ENCODE measurements at regions not wholly inside any gene's neighbourhood (a gene's known extent, or its start where the extent isn't known, plus 50 kb on each side); places are given as distances from the start of the nearest gene placed in this dataset.

DNA sequence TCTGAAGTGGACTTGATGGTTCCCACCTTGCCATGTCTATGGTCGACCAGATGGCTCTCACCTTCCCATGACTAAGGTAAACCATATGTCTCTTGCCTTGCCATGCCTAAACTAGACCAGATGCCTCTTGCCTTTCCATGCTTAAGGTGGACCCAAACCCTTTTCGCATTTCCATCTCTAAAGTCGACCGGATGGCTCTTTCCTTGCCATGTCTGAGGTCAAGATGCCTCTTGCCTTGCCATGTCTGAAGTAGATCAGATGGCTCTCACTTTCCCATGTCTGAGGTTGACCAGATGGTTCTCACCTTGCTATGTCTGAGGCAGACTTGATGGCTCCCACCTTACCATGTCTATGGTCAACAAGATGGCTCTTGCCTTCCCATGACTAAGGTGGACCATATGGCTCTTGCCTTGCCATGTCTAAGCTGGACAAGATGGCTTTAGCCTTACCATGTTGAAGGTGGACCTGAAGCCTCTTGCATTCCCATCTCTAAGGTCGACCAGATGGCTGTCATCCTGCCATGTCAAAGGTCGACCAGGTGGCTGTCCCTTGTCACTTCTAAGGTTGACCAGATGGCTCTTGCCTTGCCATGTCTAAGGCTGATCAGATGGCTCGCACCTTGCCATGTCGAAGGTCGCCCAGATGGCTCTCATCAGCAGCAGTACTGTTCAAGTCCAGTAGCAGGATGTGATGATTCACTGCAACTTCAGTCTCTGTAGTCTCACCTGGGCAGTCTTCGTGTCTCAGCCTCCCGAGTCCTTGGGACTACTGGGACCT lies 1439.4 kb downstream of the UQCRFS1 start:
- no peak for FAIRE-seq

DNA sequence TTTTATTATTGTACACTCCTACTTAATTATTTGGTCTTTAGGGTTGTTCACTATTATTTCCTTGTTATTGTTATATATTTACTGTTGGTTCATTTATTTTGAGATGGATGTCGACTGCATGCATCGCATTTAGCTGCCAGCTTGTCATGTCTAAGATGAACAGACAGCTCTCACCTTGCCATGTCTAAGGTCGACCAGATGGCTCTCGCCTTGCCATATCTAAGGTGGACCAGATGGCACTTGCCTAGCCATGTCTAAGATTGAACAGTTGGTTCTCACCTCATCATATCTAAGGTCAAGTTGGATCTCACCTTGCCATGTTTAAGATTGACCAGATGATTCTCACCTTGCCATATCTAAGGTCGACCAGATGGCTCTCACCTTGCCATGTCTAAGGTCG lies 1440.9 kb downstream of the UQCRFS1 start:
- FAIRE-seq = no peak

More for the DNA sequence above, 1439.4 kb downstream of the UQCRFS1 start:
- DNase-seq (ENCODE audit: low spot score in 2 of 2) = no peak

DNA sequence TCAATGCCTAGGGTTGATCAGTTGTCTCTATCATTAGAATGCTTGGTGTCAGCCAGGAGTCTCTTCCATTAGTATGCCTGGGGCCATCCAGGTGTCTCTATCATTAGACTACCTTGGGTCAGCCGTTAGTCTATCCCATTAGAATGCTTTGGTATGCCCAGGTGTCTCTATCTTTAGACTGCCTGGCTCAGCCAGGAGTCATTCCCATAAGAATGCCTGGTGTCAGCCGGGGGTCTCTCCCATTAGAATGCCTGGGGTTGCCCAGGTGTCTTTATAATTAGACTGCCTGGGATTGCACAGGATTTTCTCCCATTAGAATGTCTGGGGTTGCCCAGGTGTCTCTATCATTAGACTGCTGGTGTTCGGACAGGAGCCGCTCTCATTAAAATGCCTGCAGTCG lies 1442.9 kb downstream of the UQCRFS1 start:
- DNase-seq (ENCODE audit: low spot score in 2 of 2) (no peak), FAIRE-seq (no peak)

More for the DNA sequence above, 1440.9 kb downstream of the UQCRFS1 start:
- no peak for DNase-seq (ENCODE audit: low spot score in 2 of 2)

DNA sequence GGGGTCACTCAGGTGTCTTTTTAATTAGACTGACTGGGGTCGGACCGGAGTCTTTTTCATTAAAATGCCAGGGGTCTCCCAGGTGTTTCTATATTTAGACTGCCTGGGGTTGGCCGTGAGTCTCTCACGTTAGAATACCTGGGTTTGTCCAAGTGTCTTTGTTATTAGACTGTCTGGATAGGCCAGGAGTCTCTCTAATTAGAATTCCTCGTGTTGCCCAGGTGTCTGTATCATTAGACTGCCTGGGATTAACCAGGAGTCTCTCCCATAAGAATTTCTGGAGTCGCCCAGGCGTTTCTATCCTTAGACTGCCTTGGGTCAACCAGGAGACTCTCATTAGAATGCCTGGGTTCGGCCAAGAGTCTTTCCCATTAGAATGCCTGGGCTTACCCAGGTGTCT lies 1445.7 kb downstream of the UQCRFS1 start:
- no peak for FAIRE-seq

DNA sequence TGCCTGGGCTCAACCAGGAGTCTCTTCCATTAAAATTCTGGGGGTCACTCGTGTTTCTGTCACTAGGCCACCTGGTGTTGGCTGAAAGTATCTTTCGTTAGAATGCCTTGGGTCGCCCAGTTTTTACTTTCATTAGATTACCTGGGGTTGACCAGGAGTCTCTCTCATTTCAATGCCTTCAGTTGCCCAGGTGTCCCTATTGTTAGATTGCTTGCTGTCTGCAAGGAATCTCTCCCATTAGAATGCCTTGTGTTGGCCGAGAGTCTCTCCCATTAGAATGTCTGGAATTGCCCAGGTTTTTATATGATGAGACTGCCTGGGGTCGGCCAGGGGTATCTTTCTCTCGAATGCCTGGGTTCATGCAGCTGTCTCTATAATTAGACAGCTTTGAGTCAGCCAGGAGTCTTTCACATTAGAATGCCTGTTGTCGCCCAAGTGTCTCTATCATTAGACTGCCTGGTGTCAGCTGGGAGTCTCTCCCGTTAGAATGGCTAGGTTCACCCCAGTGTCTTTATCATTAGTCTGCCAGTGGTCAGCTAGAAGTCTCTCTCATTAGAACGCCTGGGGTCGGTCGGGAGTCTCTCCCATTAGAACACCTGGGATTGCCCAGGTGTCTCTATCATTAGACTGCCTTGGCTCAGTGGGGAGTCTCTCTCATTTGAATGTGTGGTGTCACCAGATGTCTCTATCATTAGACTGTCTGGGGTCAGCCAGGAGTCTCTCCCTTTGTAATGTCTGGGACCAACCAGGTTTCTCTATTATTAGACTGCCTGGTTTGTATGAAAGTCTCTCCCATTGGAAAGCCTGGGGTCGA lies 1446.8 kb downstream of the UQCRFS1 start:
- FAIRE-seq = no peak
- no peak for DNase-seq (ENCODE audit: low spot score in 2 of 2)

More for the DNA sequence above, 1445.7 kb downstream of the UQCRFS1 start:
- DNase-seq (ENCODE audit: low spot score in 2 of 2) = no peak

DNA sequence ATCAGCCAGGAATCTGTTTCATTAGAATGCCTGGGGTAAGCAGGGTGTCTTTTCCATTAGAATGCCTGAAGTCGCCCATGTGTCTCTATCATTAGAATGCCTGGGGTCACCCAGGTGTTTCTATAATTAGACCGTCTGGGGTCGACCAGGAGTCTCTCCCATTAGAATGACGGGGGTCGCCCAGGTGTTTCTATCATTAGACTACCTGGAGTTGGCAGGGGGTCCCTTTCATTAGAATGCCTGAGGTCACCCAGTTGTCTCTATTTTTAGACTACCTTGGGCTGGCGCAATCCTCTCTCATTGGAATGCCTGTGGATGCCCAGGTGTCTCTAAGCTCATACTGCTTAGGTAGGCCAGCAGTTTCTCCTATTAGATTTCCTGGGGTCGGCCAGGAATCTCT lies 1447.6 kb downstream of the UQCRFS1 start:
- DNase-seq (ENCODE audit: low spot score in 2 of 2) (no peak), FAIRE-seq (no peak)

DNA sequence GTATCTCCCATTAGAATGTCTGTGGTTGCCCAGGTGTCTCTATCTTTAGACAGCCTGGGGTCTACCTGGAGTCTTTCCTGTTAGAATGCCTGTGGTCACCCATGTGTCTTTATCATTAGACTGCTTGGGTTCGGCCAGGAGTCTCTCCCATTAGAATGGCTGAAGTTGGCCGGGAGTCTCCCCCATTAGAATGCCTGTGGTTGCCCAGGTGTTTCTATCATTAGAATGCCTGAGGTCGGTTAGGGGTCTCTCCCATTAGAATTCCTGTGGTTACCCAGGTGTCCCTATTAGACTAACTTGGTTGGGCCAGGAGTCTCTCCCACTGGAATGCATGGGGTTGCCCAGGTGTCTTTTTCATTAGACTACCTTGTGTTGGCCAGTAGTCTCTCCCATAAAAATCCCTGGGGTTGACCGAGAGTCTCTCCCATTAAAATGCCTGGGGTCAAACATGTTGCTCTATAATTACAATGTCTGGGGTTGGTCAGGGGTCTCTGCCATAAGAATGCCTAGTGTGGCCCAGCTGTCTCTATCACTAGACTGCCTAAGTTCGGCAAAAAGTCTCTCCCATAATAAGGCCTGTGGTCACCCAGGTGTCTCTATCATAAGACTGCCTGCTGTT lies 1448.7 kb downstream of the UQCRFS1 start:
- no peak for FAIRE-seq
- no peak for DNase-seq (ENCODE audit: low spot score in 2 of 2)

DNA sequence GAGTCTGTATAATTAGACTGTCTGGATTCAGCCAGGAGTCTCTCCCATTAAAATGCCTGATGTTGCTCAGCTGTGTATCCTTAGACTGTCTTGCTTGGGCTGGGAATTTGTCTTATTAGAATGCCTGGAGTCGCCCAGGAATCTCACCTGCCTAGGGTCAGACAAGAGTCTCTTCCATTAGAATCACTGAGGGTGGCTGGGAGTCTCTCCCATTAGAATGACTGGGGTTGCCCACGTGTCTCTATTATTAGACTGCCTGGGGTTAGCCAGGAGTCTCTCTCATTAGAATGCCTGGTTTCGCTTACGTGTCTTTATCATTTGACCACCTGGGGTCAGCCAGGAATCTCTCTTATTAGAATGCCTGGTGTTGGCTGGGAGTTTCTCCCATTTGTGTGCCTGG lies 1450.0 kb downstream of the UQCRFS1 start:
- no peak for FAIRE-seq
- DNase-seq (ENCODE audit: low spot score in 2 of 2) = no peak

DNA sequence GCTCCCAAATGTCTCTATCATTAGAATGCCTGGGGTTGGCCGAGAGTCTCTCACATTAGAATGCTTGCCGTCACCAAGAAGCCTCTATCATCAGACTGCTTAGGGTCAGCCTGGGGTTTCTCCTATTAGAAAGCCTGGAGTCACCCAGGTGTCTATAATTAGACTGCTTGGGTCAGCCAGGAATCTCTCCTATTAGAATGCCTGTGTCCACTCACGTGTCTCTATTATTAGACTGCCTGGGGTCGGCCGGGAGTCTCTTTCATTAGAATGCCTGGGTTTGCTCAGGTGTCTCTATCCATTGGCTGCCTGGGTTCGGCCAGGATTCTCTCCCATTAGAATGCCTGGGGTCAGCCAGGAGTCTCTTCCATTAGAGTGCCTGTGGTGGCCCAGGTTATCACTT lies 1453.1 kb downstream of the UQCRFS1 start:
- DNase-seq (ENCODE audit: low spot score in 2 of 2) (no peak), FAIRE-seq (no peak)

DNA sequence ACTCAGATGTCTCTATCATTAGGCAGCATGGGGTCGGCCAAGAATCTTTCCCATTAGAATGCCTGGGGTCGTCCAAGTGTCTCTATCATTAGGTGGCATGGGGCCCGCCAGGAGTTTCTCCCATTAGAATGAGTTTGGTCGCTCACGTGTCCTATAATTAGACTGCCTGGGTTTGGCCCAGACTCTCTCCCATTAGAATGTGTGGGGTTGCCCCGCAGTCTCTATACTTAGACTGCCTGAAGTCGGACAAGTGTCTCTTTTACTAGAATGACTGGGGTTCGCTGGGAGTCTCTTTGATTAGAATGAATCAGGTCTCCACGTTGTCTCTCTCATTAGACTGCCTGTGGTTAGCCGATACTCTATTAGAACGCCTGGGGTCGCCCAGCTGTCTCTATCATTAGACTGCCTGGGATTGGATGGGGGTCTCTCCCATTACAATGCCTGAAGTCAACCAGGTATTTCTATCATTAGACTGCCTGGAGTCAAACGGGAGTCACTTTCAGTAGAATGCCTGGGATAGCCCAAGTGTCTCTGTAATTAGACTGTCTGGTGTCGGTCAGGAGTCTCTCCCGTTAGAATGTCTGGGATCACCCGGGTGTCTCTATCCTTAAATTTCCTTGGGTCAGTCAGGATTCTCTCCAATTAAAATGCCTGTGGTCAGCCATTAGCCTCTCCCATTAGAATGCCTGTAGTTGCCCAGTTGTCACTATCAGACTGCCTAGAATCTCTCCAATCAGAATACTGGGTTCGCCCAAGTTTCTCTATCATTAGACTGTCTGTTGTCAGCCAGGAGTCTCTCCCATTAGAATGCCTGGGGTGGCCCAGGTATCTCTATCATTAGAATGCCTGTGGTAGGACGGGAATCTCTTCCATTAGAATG lies 1454.1 kb downstream of the UQCRFS1 start:
- DNase-seq (ENCODE audit: low spot score in 2 of 2) (no peak), FAIRE-seq (no peak)

DNA sequence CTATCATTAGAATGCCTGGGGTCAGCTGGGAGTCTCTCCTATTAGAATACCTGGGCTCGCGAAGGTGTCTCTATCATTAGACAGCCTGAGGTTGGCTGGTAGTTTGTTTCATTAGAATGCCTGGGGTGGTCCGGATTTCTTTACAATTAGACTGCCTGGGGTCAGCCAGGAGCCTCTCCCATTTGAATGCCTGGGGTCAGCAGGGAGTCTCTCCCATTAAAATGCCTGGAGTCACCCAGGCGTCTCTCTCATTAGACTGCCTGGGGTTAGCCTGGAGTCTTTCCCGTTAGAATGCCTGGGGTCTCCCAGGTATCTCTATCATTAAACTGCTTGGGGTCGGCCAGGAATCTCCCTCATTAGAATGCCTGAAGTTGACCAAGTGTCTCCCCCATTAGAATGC lies 1458.3 kb downstream of the UQCRFS1 start:
- no peak for FAIRE-seq
- DNase-seq (ENCODE audit: low spot score in 2 of 2) = no peak

DNA sequence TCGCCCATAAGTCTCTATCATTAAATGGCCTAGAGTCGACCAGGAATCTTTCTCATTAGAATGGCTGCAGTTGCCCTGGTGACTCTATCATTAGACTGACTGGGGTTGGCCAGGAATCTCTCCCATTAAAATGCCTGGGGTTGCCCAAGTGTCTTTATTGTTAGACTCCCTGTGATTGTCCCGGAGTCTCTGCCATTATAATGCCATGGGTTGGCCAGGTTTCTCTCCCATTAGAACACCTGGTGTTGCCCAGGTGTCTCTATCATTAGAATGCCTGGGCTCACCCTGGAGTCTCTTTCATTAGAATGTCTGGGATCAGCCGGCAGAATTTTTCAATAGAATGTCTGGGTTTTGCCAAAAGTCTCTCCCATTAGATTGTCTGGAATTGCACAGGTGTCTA lies 1459.3 kb downstream of the UQCRFS1 start:
- FAIRE-seq = no peak
- no peak for DNase-seq (ENCODE audit: low spot score in 2 of 2)

DNA sequence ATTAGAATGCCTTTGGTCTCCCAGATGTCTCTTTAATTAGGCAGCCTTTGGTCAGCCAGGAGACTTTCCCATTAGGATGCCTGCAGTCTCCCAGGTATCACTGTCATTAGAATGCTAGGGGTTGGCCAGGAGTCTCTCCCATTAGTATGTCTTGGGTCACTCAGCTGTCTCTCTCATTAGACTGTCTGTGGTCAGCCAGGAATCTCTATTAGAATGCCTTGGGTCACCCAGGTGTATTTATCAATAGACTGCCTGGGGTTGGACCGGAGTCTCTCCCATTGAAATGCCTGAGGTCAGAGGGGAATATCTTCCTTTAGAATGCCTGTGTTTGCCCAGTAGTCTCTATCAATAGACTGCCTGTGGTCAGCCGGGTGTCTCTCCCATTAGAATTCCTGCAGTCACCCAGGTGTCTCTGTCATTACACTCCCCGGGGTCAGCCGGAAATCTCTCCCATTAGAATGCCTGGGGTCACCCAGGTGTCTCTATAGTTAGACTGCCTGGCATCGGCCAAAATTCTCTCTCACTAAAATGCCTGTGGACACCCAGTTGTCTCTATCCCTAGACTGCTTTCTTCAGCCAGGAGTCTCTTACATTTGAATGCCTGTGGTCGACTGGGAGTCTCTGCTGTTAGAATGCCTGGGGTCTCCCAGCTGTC lies 1460.3 kb downstream of the UQCRFS1 start:
- DNase-seq (ENCODE audit: low spot score in 2 of 2) (no peak), FAIRE-seq (no peak)

DNA sequence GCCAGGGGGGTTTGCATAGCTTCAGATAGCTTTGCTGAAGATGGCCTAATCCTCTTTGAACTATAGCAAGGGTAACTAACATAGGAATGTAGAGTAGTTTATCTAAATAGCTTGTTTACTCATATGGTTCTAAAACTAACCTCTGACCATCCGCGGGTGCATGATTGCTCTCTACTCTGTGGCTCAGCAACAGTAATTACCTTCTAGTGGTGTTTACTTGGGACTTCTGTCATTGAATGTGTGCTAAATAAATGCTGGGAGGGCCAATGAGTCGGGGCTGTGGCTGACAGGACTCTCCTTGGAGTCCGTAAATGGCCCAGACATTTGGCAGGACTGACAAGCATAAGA lies 1461.9 kb downstream of the UQCRFS1 start:
- no peak for DNase-seq (ENCODE audit: low spot score in 2 of 2)
- FAIRE-seq = no peak

DNA sequence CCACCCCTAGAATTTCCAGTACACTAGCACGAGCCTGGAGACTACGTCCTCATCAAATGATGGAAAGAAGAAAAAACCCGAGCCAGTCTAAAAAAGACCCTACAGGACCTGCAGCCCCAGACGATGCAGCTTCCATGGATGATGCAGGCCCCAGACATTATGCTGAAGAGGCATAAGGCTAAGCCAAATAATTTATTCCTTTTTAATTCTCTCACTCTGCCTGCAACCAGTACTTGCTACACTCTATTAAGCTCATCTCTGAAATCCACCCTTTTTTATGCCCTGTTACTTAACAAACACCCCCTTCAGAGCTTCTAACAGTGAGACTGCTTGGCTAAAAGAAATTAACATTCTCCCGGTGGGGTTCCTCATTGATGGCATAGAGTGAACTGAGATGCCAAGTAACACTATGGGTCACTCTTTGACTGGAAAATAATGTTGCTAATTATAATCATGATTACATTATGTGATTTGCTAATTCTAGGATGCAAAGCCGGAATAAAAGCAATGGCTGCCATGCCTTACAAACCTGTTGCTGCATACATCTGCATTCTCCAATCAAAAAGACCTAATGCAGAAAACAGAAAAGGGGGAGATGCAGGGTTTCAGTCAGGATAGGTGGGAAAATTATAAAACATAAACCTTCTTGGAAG lies 1462.4 kb downstream of the UQCRFS1 start:
- FAIRE-seq (no peak), DNase-seq (ENCODE audit: low spot score in 2 of 2) (no peak)

DNA sequence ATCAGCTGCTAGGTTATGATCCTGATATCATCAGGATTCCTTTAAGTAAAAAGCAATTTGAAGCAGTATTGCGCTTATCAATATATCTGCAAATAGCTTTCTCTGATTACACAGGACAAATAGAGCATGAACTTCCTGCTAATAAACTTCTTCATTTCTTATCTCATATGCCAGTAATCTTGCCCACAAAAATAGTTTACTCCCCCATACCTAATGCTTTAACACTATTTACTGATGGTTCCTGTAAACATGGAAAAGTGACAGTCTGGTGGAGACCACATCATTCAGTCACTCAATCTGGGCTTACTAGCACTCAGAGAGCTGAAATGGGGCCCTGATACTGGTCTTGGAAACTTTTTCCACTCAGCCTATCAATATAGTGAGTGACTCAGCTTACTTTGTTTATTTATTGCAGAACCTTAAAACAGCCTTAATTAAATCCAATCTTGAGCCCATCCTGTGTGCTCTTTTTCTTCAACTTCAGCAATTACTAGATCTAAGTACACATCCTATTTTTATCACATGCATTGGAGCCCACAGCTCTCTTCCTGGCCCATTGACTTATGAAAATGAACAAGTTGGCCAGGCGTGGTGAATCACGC lies 1464.3 kb downstream of the UQCRFS1 start:
- FAIRE-seq (no peak), DNase-seq (ENCODE audit: low spot score in 2 of 2) (no peak)

DNA sequence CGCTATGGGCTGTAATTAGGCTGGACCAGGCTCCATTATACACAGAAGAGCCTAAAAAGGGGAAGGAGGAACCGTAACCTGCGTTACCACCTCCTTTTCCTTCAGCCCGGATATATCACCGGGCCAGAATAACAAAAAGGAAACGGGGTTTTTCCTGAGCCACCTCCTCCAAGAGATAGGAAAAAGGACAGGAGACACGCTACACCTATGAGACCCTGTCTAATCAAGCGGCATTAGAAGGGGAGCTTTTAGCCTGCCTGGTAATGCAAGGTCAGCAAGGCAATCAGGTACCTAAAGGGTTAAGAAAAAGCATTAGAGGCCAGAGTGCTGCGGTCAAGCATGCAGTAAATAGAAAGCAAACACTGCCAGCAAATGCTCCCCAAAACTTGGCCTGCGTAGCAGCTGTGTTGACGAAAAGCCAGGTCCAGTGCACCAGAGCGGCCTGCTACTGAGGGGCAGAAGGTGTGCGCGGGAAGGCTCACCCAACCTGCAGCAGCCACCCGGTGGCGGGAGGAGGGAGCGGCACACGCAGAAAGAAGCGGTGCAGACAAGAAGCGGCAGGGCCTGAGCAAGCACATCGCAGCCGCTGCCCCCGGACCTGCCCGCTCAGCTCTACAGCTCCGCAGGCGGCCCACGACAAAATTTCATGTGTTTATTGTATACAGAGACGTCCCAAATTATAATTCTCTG lies 1466.1 kb downstream of the UQCRFS1 start:
- FAIRE-seq (no peak), DNase-seq (ENCODE audit: low spot score in 2 of 2) (peak in 1 of 2 donors; percentile 4)

DNA sequence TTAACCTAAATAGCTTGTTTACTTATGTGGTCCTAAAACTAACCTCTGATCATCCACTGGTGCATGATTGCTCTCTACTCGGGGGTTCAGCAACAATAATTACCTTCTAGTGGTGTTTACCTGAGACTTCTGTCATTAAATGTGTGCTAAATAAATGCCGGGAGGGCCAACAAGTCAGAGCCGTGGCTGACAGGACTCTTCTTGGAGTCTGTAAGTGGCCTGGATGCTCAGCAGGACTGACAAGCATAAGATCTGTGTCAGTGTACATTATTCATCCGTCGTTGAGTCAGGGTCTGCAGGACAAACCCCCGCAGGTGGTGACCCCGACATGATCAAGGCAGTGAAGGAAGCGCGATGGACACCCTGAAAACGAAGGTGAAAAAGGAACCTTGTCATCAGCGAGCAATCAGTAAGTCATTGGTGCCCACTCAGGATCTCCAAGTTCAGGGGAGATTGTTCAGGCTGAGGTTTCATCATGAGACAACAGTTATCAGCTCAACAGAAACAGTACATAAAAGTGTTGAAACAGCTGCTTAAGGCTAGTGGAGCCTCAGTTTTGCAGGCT lies 1466.9 kb downstream of the UQCRFS1 start:
- FAIRE-seq (no peak), DNase-seq (ENCODE audit: low spot score in 2 of 2) (no peak)

Measured in frontal cortex (tissue), 3 donors.